Fibroblast of lung (primary cell): ENCODE measurements at regions not wholly inside any gene's neighbourhood (a gene's known extent, or its start where the extent isn't known, plus 50 kb on each side); places are given as distances from the start of the nearest gene placed in this dataset.
"Not testable (repeated sequence)": the region's sequence is repeated elsewhere in the genome, so short reads cannot be mapped to it uniquely, and the experiment has no call there.

Experiments used
- DNase-seq, 2 donors: peaks; one replicate each; pipeline versions ENCODE4 v3.0.0 to v3.0.0-alpha.2; 2010; ENCODE audit warnings: low read depth in 2 of 2
- H2AFZ ChIP-seq: 2 replicates; pipeline ENCODE4 v1.5.1; 2012; ENCODE audit warnings: low read length, control low read depth, inconsistent platforms
- H3K27ac ChIP-seq: 2 replicates; pipeline ENCODE4 v1.5.1; 2011; ENCODE audit warnings: low read length, control low read depth; ENCODE audit not compliant: insufficient read depth
- H3K27me3 ChIP-seq: 2 replicates; pipeline ENCODE4 v1.5.1; 2011; ENCODE audit warnings: mild to moderate bottlenecking, low read length; ENCODE audit not compliant: control insufficient read depth, insufficient read depth
- H3K36me3 ChIP-seq: 2 replicates; pipeline ENCODE4 v1.5.1; 2011; ENCODE audit warnings: low read length; ENCODE audit not compliant: control insufficient read depth, insufficient read depth
- H3K4me1 ChIP-seq: 2 replicates; pipeline ENCODE4 v1.5.1; 2011; ENCODE audit warnings: low read length; ENCODE audit not compliant: control insufficient read depth, insufficient read depth; ENCODE audit errors: extremely low read depth
- H3K4me2 ChIP-seq: 2 replicates; pipeline ENCODE4 v1.5.1; 2011; ENCODE audit warnings: low read length, control low read depth; ENCODE audit not compliant: insufficient read depth; ENCODE audit errors: extremely low read depth
- H3K4me3 ChIP-seq, 4 experiments: fragments of 200-600 bp in 1 of 4; sonication (generic) in 1 of 4; replicated peaks in 1 of 4; 2 replicates each; pipeline ENCODE4 v1.5.1; 2011 to 2016; ENCODE audit warnings: low read length in 4 of 4, low read depth in 3 of 4, mild to moderate bottlenecking in 3 of 4, control low read depth in 2 of 4, inconsistent platforms in 1 of 4, mixed read lengths in 1 of 4; ENCODE audit not compliant: insufficient read depth in 1 of 4; ENCODE audit errors: control extremely low read depth in 1 of 4
- H3K79me2 ChIP-seq: 2 replicates; pipeline ENCODE4 v1.5.1; 2012; ENCODE audit warnings: mild to moderate bottlenecking, low read length, inconsistent platforms; ENCODE audit not compliant: control insufficient read depth, insufficient read depth
- H3K9ac ChIP-seq: 2 replicates; pipeline ENCODE4 v1.5.1; 2011; ENCODE audit warnings: mild to moderate bottlenecking, low read length, control low read depth; ENCODE audit not compliant: insufficient read depth
- H3K9me3 ChIP-seq: 2 replicates; pipeline ENCODE4 v1.5.1; 2012; ENCODE audit warnings: low read depth, low read length; ENCODE audit not compliant: control insufficient read depth, insufficient read depth
- H4K20me1 ChIP-seq: 2 replicates; pipeline ENCODE4 v1.5.1; 2011; ENCODE audit warnings: low read length; ENCODE audit not compliant: control insufficient read depth, insufficient read depth; ENCODE audit errors: extremely low read depth
- CTCF ChIP-seq, 2 donors: IDR thresholded peaks in 1 of 2; conservative IDR thresholded peaks in 1 of 2; 1 replicate in 1 of 2; 2 replicates in 1 of 2; pipeline ENCODE4 v1.5.1; 2011 to 2012; ENCODE audit warnings: low read length in 2 of 2, control low read depth in 1 of 2, inconsistent platforms in 1 of 2, low read depth in 1 of 2, mild to moderate bottlenecking in 1 of 2
- EZH2 ChIP-seq: IDR thresholded peaks from 2 replicates; pipeline ENCODE4 v1.5.1; 2012; ENCODE audit warnings: low read length, control low read depth, mild to moderate bottlenecking; ENCODE audit errors: missing control alignments

- TF ChIP-seq EZH2 (no peak), CTCF (conservative IDR thresholded peaks at IDR 0.05 in 1 of 2, IDR thresholded peaks at IDR 0.05 in 1 of 2; ENCODE audit: low read depth in 1 of 2, low read length in 2 of 2) (peak; percentile 31 to 54)
- Histone ChIP-seq H3K9me3 (no peaks in the 10 kb centered on the region), H3K4me2 (no peak overlapping the region), H3K27me3 (no peaks in the 10 kb centered on the region), H3K4me1 (no peaks in the 10 kb centered on the region), H3K9ac (no peak overlapping the region), H3K79me2 (no peaks in the 10 kb centered on the region), H2AFZ (peak overlapping the region; percentile 94), H3K4me3 (peak overlapping the region; percentile 38 to 62 (median 54)), H3K27ac (no peak overlapping the region), H3K36me3 (no peaks in the 10 kb centered on the region), H4K20me1 (no peaks in the 10 kb centered on the region)
- peak; percentile 33 to 44 for DNase-seq
Observed at GRCh38 chrX:66728818-66729271, 90.0 kb upstream of the EDA2R start.

GRCh38 chrX:66717926-66718325, 79.0 kb upstream of the EDA2R start:
- Histone ChIP-seq H3K79me2 (no peaks in the 10 kb centered on the region), H3K4me3 (no peak overlapping the region), H3K9ac (no peak overlapping the region), H3K4me2 (no peak overlapping the region), H3K27ac (no peak overlapping the region), H3K36me3 (no peaks in the 10 kb centered on the region), H2AFZ (no peak overlapping the region), H3K9me3 (no peaks in the 10 kb centered on the region), H4K20me1 (no peaks in the 10 kb centered on the region), H3K27me3 (no peaks in the 10 kb centered on the region), H3K4me1 (no peaks in the 10 kb centered on the region)
- no peak for DNase-seq
- TF ChIP-seq CTCF (conservative IDR thresholded peaks at IDR 0.05 in 1 of 2, IDR thresholded peaks at IDR 0.05 in 1 of 2; ENCODE audit: low read depth in 1 of 2, low read length in 2 of 2), result no peak
- no peak for TF ChIP-seq EZH2

GRCh38 chrX:66698273-66699204, 59.7 kb upstream of the EDA2R start:
- Histone ChIP-seq H3K9ac (no peak overlapping the region), H3K36me3 (no peaks in the 10 kb centered on the region), H3K4me2 (no peak overlapping the region), H3K4me3 (no peak overlapping the region), H3K9me3 (no peaks in the 10 kb centered on the region), H3K27me3 (no peaks in the 10 kb centered on the region), H3K4me1 (no peaks in the 10 kb centered on the region), H3K79me2 (no peaks in the 10 kb centered on the region), H3K27ac (no peak overlapping the region), H2AFZ (no peak overlapping the region), H4K20me1 (no peaks in the 10 kb centered on the region)
- no peak for DNase-seq
- TF ChIP-seq CTCF (conservative IDR thresholded peaks at IDR 0.05 in 1 of 2, IDR thresholded peaks at IDR 0.05 in 1 of 2; ENCODE audit: low read depth in 1 of 2, low read length in 2 of 2) (no peak), EZH2 (no peak)

DNA sequence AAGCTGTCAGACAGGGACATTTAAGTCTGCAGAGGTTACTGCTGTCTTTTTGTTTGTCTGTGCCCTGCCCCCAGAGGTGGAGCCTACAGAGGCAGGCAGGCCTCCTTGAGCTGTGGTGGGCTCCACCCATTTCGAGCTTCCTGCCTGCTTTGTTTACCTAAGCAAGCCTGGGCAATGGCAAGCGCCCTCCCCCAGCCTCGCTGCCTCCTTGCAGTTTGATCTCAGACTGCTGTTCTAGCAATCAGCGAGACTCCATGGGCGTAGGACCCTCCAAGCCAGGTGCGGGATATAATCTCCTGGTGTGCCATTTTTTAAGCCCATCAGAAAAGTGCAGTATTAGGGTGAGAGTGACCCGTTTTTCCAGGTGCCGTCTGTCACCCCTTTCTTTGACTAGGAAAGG, 53.6 kb upstream of the EDA2R start:
- not testable (repeated sequence) for DNase-seq, H3K27ac ChIP-seq, H3K4me1 ChIP-seq, H3K36me3 ChIP-seq, H3K79me2 ChIP-seq, H4K20me1 ChIP-seq, H3K9me3 ChIP-seq, H3K4me3 ChIP-seq, H3K4me2 ChIP-seq, H3K9ac ChIP-seq, H3K27me3 ChIP-seq, H2AFZ ChIP-seq
